ENCODE measurements at regions not wholly inside any gene's neighbourhood (a gene's known extent, or its start where the extent isn't known, plus 50 kb on each side); places are given as distances from the start of the nearest gene placed in this dataset.
"Not testable (repeated sequence)": the region's sequence is repeated elsewhere in the genome, so short reads cannot be mapped to it uniquely, and the experiment has no call there.

- Mint-ChIP-seq H3K27ac (no peak overlapping the region), H3K27me3 (no peaks in the 10 kb centered on the region), H3K4me3 (no peak overlapping the region), H3K36me3 (ENCODE audit: low read depth) (no peaks in the 10 kb centered on the region), H3K4me1 (no peaks in the 10 kb centered on the region), H3K9me3 (peaks cover 23% of the 10 kb centered on the region)
- no peak for ATAC-seq (replicated peaks)
Measured at GRCh38 chr4:181793096-181793495, 450.1 kb upstream of the TENM3 start.

DNA sequence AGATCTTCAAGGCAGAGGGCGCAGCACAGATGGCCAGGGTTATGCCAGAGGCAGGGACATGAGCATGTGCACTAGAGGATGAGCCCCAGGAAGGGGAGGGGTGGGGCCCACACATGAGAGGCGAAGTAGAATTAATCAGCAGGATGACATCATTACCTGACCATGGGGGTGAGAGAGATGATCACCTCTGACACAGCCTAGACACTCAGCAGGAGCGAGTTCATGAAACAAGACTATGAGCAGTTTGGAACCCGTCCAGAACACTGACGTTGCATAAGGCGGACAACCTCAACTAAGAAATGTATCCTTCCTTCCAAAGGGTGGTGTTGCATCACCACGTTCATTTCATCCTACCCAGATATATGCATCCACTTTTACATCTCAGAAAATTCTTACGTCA is 446.7 kb upstream of the TENM3 start:
- Mint-ChIP-seq H3K4me1 (no peaks in the 10 kb centered on the region), H3K27ac (no peak overlapping the region), H3K36me3 (ENCODE audit: low read depth) (no peaks in the 10 kb centered on the region), H3K4me3 (no peak overlapping the region), H3K9me3 (peaks cover 23% of the 10 kb centered on the region), H3K27me3 (no peaks in the 10 kb centered on the region)
- ATAC-seq (replicated peaks), result no peak

DNA sequence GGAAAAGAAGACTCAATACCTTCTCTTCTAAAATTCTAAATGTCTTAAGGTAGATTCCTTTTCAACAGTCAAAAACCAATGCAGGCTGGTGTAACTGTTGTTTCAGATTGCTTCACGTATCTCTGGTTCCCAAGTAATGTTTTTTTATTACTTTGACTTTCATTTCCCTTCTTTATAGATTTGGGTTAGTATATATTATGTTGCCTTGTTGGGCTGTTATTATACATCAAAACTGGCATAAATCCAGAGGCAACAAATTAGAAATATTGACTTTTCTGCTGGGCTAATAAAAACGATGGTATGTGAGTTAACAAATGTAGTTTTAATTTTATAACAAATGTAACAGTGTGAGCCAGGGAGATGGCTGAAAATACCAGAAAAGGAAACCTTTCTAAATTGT is 444.7 kb upstream of the TENM3 start:
- Mint-ChIP-seq H3K9me3 (peaks cover 26% of the 10 kb centered on the region), H3K27ac (no peak overlapping the region), H3K27me3 (no peaks in the 10 kb centered on the region), H3K4me3 (no peak overlapping the region), H3K4me1 (no peaks in the 10 kb centered on the region), H3K36me3 (ENCODE audit: low read depth) (no peaks in the 10 kb centered on the region)
- no peak for ATAC-seq (replicated peaks)

GRCh38 chr4:181799561-181800069 is 443.6 kb upstream of the TENM3 start:
- ATAC-seq (replicated peaks), result no peak
- H3K36me3 Mint-ChIP-seq (ENCODE audit: low read depth), result no peaks in the 10 kb centered on the region
- H3K9me3 Mint-ChIP-seq, result peaks cover 21% of the 10 kb centered on the region
- no peaks in the 10 kb centered on the region for H3K27me3 Mint-ChIP-seq
- no peaks in the 10 kb centered on the region for H3K4me1 Mint-ChIP-seq
- no peak overlapping the region for H3K27ac Mint-ChIP-seq
- no peak overlapping the region for H3K4me3 Mint-ChIP-seq

GRCh38 chr4:181802207-181802606 is 441.0 kb upstream of the TENM3 start:
- H3K4me3 Mint-ChIP-seq, result no peak overlapping the region
- no peaks in the 10 kb centered on the region for H3K4me1 Mint-ChIP-seq
- H3K9me3 Mint-ChIP-seq, result peaks cover 17% of the 10 kb centered on the region
- no peaks in the 10 kb centered on the region for H3K27me3 Mint-ChIP-seq
- ATAC-seq (replicated peaks), result no peak
- no peak overlapping the region for H3K27ac Mint-ChIP-seq
- H3K36me3 Mint-ChIP-seq (ENCODE audit: low read depth), result no peaks in the 10 kb centered on the region

GRCh38 chr4:181807771-181808170 is 435.4 kb upstream of the TENM3 start:
- Mint-ChIP-seq H3K36me3 (ENCODE audit: low read depth) (no peaks in the 10 kb centered on the region), H3K27me3 (no peaks in the 10 kb centered on the region), H3K9me3 (peaks cover 18% of the 10 kb centered on the region), H3K4me3 (no peak overlapping the region), H3K4me1 (no peaks in the 10 kb centered on the region), H3K27ac (no peak overlapping the region)
- ATAC-seq (replicated peaks), result no peak

- H3K9me3 Mint-ChIP-seq, result peaks cover 23% of the 10 kb centered on the region
- H3K27ac Mint-ChIP-seq, result no peak overlapping the region
- ATAC-seq (replicated peaks), result no peak
- no peaks in the 10 kb centered on the region for H3K4me1 Mint-ChIP-seq
- no peaks in the 10 kb centered on the region for H3K27me3 Mint-ChIP-seq
- no peaks in the 10 kb centered on the region for H3K36me3 Mint-ChIP-seq (ENCODE audit: low read depth)
- H3K4me3 Mint-ChIP-seq, result no peak overlapping the region
Measured at GRCh38 chr4:181810711-181811110, 432.5 kb upstream of the TENM3 start.

GRCh38 chr4:181811550-181811949 is 431.7 kb upstream of the TENM3 start:
- not testable (repeated sequence) for ATAC-seq (replicated peaks); H3K36me3 Mint-ChIP-seq (ENCODE audit: low read depth); H3K27ac Mint-ChIP-seq; H3K27me3 Mint-ChIP-seq; H3K4me3 Mint-ChIP-seq; H3K4me1 Mint-ChIP-seq
- peaks cover 22% of the 10 kb centered on the region for H3K9me3 Mint-ChIP-seq

DNA sequence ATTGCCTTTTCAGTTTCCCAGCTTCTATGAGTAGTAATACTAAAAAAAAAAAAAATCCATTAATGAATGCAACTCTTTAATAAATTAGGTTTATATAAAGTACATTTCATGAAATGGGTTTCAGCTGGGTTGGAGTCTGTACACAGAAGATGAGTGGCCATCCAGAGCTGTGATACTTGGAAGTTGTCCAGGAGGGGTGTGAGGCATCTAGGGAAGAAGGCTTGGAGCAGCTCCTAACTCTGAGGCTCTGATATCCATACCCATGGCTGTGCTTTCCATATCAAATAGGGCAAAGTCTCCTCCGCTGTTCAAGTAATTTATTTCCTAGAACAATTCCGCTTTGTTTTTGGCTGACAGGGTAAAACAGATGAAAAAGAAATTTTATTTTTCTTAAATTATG is 423.3 kb upstream of the TENM3 start:
- H3K36me3 Mint-ChIP-seq (ENCODE audit: low read depth), result no peaks in the 10 kb centered on the region
- ATAC-seq (replicated peaks), result no peak
- no peaks in the 10 kb centered on the region for H3K4me1 Mint-ChIP-seq
- H3K9me3 Mint-ChIP-seq, result no peaks in the 10 kb centered on the region
- no peaks in the 10 kb centered on the region for H3K27me3 Mint-ChIP-seq
- H3K27ac Mint-ChIP-seq, result no peak overlapping the region
- H3K4me3 Mint-ChIP-seq, result no peak overlapping the region

DNA sequence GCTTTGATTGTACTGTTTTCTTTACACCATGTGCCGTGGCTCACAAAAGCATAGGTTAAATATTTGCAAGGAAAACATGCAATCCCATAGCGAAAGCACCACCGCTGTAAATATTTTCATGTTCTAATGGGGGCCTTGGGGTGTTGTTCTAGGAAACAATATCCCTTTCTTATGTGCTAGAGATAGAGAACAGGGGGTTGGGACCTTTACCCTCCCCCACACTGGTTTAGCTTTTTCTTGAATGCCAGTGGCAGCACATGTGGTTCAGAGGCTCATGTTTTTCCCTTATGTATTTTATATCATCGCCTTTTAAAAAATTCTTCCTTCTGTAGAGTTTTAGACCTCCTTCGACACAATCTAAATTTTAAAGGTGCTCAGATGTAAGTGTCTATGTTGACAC is 422.6 kb upstream of the TENM3 start:
- Mint-ChIP-seq H3K4me1 (no peaks in the 10 kb centered on the region), H3K27ac (no peak overlapping the region)

GRCh38 chr4:181821039-181822004 is 421.9 kb upstream of the TENM3 start:
- no peaks in the 10 kb centered on the region for H3K36me3 Mint-ChIP-seq (ENCODE audit: low read depth)
- ATAC-seq (replicated peaks), result no peak
- H3K9me3 Mint-ChIP-seq, result no peaks in the 10 kb centered on the region
- H3K4me3 Mint-ChIP-seq, result no peak overlapping the region
- no peak overlapping the region for H3K27ac Mint-ChIP-seq
- H3K4me1 Mint-ChIP-seq, result no peaks in the 10 kb centered on the region
- H3K27me3 Mint-ChIP-seq, result no peaks in the 10 kb centered on the region

More for the DNA sequence above, 422.6 kb upstream of the TENM3 start:
- H3K9me3 Mint-ChIP-seq, result no peaks in the 10 kb centered on the region
- no peak overlapping the region for H3K4me3 Mint-ChIP-seq
- H3K36me3 Mint-ChIP-seq (ENCODE audit: low read depth), result no peaks in the 10 kb centered on the region
- no peaks in the 10 kb centered on the region for H3K27me3 Mint-ChIP-seq
- no peak for ATAC-seq (replicated peaks)

GRCh38 chr4:181822005-181822375 is 421.2 kb upstream of the TENM3 start:
- Mint-ChIP-seq H3K4me1 (no peaks in the 10 kb centered on the region), H3K4me3 (no peak overlapping the region), H3K27ac (no peak overlapping the region), H3K9me3 (no peaks in the 10 kb centered on the region), H3K36me3 (ENCODE audit: low read depth) (no peaks in the 10 kb centered on the region), H3K27me3 (no peaks in the 10 kb centered on the region)
- no peak for ATAC-seq (replicated peaks)

GRCh38 chr4:181823183-181823582 is 420.0 kb upstream of the TENM3 start:
- no peak overlapping the region for H3K4me3 Mint-ChIP-seq
- H3K27me3 Mint-ChIP-seq, result no peaks in the 10 kb centered on the region
- no peak for ATAC-seq (replicated peaks)
- H3K36me3 Mint-ChIP-seq (ENCODE audit: low read depth), result no peaks in the 10 kb centered on the region
- H3K27ac Mint-ChIP-seq, result no peak overlapping the region
- no peaks in the 10 kb centered on the region for H3K4me1 Mint-ChIP-seq
- no peaks in the 10 kb centered on the region for H3K9me3 Mint-ChIP-seq

DNA sequence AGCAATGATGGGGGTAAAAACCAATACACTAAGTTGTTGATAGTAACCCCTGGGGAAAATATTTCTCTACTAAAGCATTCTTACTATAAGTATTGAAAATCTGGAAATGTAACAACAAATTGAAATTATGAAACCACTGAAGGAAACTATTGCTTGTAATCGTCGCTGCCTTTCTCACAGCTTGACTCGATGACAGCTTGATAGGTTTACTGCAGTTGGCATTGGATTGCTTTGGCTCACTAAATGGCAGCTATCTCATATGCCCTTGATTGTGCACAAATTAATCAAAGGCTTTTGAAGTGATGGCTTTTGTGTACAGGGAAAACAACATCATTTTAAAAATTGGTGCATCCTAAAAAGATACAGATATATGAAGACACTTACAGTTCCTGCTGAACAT is 419.6 kb upstream of the TENM3 start:
- H3K27me3 Mint-ChIP-seq, result no peaks in the 10 kb centered on the region
- no peak for ATAC-seq (replicated peaks)
- no peak overlapping the region for H3K4me3 Mint-ChIP-seq
- no peaks in the 10 kb centered on the region for H3K4me1 Mint-ChIP-seq
- no peaks in the 10 kb centered on the region for H3K36me3 Mint-ChIP-seq (ENCODE audit: low read depth)
- no peaks in the 10 kb centered on the region for H3K9me3 Mint-ChIP-seq
- no peak overlapping the region for H3K27ac Mint-ChIP-seq

GRCh38 chr4:181825564-181825963 is 417.6 kb upstream of the TENM3 start:
- Mint-ChIP-seq H3K9me3 (no peaks in the 10 kb centered on the region), H3K4me3 (no peak overlapping the region), H3K4me1 (no peaks in the 10 kb centered on the region), H3K27ac (no peak overlapping the region), H3K36me3 (ENCODE audit: low read depth) (no peaks in the 10 kb centered on the region), H3K27me3 (no peaks in the 10 kb centered on the region)
- no peak for ATAC-seq (replicated peaks)
